CD4-positive, alpha-beta T cell treated with Interferon alpha-2 for 1 hour (primary cell): ENCODE measurements at regions not wholly inside any gene's neighbourhood (a gene's known extent, or its start where the extent isn't known, plus 50 kb on each side); places are given as distances from the start of the nearest gene placed in this dataset.

Experiments
- DNase-seq, 2 donors: peaks; one replicate each; pipeline ENCODE4 v3.0.0-alpha.2; 2020 to 2022

DNA sequence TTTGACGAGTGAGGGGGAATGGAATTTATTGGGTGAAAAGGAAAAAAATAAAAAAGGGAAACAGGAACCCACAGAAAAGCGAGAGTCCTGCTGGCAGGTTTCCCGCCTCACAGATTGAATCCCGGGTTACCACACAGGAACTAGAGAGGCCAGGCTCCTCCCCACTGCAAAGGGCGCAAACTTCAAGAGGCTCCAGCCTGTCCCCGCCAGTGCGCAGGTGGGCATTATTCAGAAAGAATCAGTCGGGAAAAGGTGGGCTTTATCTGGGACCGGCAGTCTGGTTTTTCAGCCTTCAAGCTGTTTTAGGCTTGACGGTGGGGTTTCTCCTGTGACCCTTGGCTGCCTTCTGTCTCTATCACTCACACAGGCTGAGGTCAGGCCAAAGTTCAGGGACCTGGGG, 1496.8 kb downstream of the RPA4 start:
- DNase-seq: no peak

DNA sequence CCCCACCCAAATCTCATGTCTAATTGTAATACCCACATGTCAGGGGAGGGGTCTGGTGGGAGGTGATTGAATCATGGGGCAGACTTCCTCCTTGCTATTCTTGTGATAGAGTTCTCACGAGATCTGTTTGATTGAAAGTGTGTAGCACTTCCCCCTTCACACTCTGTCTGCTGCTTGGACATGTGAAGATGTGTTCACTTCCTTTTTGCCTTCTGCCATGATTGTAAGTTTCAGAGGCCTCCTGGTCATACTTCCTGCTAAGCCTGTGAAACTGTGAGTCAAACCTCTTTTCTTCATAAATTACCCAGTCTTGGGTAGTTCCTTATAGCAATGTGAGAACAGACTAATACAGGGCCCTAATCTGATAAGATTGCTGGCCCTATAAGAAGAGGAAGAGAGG, 1514.8 kb downstream of the RPA4 start:
- no peak for DNase-seq

DNA sequence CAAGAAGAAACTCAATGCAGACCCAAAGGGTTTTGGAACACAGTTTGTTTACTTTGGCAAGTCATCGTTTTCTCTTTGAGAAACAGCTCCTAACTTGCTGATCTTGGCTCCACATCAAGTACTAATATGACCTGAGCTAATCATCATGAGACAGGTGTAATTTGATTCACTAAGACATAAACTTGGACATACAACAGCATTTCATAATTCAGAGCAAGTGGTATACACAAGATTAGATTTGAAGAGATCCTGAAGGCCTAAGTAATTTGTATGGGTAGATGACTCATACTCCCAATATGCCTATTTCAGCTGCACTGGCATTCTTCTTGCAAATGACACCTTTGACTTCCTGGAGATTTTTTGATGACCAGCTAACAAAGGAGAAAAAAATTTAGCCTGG, 1521.7 kb downstream of the RPA4 start:
- DNase-seq: no peak

DNA sequence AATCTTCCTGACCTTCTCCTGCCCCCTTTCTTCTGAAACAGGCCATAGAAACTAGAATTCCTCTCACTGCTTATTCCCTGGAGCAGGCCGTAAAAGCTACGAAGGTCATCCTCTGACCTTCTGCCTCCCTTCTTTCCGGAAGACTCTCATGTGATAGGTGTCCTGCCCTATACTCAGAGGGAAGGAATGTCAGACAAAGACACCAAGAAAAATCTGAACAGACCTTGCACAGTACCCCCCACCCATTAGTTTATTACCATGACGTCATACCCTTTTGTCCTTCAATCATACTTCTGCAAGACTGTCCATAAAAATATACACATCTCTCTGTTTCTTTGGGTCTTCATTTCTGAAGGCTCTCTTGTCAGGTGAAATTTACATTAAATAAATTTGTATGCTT, 1523.9 kb downstream of the RPA4 start:
- no peak for DNase-seq

DNA sequence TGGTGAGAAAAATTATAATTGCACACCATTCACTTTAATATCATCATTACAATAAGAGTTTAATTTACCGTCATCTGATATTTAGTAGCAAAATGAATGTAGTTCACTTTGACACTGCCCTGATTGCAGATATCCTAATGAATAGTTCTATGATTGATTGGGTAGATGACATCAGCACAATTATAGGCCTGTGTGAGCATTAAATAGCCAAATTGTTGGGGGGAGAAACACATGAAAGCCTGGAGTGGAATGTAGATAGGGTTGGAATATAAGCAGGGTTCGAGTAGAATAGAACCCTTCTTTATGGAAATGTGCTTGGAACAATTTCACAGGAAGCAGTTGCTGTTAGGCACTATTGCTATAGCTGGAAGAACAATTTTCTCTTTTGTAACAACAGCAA, 1526.2 kb downstream of the RPA4 start:
- DNase-seq: no peak

DNA sequence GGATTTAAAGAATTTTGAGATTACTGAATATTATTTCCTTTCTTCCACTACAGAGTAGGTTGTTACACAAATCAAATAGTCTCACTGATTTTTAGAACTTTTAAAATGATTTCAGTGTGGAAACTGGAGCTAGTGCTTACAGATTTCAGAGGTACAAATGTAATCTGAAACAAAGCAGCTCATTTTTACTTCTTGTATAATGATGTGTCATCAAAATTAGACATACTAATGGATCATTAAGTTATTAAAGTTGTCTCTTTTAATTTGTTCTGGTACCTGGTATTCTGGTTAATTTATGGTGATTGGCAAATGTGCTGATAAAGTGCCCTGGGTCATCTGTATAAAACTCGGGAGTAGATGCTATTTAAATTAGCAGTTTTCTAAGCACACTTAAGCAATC, 1528.3 kb downstream of the RPA4 start:
- no peak for DNase-seq

DNA sequence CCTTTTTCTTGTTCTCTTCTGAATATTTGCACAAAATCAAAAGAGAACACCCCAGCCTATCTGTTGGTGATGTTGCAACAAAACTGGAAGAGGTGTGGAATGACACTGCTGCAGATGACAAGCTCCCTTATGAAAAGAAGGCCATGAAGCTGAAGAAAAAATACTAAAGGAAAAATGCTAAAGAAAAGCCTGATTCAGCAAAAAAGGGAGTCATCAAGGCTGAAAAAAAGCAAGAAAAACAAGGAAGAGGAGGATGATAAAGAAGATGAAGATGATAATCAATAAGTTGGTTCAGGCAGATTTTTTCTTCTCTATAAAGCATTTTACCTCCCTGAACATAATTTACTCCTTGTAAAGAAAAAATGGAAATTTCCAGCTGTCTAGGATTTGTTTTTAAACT, 1538.8 kb downstream of the RPA4 start:
- DNase-seq: no peak

DNA sequence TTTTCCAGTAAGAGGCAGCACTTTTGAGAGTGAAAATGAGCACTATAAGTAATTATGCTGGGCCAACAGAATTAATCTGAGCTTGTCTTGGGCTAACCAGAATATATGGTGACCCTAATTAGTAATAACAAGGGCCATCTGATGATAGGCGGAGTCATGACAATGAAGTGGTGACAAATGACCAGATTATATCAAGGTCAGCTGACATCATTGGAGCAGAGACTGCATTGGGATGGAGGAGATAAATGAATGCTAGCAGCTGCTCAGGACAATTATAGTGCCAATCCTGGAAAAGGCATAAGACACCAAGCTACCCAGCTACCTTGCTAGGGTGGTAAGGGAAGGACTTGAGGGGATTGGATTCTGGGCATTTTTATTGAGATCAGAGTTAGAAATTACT, 1548.7 kb downstream of the RPA4 start:
- DNase-seq: no peak

DNA sequence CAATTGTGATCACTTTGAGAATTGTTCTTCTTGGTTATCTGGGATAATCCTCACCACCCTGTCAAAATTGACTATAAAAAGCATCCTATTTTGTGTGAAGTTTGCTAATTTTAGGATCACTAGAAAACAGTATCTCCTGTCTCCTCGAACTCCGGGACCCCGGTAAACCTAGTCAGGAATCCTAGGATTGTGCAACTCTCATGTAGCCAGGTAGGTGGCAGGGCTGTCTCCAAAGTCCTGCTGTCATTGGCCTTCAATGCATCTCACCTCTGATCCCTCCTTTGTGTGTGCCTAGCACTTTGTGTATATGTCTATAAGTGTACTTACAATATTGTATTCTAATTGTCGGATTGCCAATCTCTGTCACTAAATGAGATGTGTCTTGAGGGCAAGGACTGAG, 1564.8 kb downstream of the RPA4 start:
- no peak for DNase-seq

DNA sequence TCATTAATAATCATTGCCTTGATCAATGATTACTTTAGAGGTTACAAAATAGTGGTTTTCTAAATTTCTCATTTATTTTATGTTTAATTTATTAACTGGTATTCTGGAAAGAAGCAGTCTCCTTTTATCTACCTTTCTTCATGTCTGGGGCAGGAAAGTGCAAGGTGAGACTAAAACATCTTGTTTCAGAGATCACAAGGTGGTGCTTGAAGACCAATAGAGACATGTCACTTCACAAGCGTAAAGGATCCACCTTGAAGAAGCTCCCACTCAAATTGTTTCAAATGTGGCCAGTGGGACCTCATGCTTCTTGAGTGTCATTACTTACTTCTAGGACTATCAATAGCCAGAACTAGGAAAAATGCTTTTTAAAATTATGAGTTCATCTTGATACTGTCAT, 1568.7 kb downstream of the RPA4 start:
- no peak for DNase-seq

DNA sequence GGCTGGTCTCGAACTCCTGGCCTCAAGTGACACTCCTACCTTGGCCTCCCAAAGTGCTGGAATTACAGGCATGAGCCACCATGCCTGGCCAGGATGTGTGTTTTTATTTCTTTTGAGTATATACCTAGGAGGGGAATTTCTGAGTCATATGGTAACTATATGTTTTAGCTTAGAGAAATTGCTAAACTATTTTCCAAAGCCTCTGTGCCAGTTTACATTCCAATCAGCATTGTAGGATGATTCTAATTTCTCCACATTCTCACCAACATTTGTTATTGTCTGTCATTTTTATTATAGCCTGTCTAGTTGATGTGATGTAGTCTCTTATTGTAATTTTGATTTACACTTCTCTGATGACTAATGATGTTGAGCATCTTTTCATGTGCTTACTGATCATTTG, 1576.0 kb downstream of the RPA4 start:
- DNase-seq: no peak

DNA sequence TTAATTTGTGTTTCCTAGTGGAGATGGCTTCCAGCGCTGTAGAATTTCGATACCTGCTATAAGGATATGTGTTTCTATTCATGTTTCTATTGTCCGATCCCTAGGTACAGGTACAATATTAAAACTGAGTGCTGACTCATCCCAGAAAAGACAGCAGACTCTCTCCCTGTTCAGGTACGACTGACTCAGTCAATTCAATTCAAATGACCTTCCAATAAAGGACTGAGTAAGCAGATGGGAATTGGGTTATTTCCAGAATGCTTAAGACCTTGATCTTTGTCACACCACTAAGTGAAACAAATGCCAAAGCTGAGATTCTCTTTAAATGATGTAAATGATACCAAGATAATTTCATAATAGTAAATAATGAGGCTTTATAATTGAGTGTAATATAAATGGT, 1596.9 kb downstream of the RPA4 start:
- no peak for DNase-seq

DNA sequence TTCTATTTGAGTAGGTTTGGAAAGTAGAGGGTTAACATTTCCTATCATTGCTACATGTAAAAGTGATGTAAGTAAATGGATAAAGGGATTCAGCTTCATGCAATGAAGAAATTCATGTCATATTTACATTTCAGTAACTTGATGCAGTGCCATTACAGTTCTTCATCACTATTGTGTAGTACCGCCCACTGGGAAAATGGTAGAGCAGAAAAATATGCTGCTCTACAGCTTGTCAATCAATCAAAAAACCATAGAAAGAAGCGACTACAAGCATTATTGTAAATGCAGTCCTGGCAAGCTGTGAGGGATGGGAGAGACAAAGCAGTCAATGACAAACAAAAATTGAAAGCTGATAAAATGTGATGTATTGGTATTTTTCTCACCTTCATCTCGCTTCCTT, 1597.9 kb downstream of the RPA4 start:
- DNase-seq: no peak

DNA sequence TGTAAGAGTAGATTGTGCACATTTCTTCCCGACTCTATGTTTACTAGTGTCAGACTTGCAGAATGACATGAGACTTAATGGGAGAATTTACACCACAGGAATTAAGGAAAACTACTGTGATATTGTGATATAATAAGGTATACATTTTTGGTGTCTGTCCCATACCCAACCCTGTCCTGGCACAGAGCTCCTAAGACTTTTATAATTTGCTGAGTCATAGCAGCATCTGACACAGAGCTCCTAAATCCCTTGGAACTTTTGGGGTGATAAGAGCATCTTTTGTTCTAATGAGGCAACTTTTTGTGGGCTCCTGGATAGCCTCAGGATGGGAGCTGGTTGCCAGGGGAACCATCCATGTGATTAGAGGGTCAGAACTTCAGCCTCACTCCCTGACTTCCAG, 1607.0 kb downstream of the RPA4 start:
- no peak for DNase-seq

DNA sequence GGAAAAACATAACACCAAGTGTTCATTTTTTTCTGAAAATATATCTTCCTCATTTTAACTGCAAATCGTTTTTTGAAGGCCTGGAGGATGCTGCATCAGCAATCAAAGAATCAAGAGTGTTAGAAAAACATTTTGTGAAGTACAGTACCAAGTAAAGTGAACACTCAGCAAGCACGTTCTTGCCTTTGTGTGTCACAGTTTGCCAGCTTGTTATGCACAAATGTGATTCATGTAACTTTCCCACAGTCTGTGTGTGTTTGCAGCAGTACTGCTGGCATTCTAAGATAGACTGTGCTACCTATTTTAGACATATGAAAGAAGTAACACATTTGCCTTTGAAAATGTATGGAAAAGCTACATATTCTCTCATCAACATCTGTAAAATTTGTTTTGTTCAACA, 1617.7 kb downstream of the RPA4 start:
- no peak for DNase-seq

DNA sequence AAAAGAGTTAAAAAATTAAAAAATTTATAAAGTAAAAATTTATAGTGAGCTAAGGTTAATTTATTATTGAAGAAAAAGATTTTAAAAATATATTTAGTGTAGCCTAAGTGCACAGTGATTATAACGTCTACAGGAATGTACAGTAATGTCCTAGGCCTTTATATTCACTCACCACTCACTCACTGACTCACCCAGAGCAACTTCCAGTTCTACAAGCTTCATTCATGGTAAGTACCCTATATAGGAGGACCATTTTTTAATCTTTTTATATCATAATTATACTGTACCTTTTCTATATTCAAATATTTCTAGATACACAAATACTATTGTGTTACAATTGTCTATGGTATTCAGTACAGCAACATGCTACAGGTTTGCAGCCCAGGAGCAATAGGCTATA, 1623.2 kb downstream of the RPA4 start:
- no peak for DNase-seq

DNA sequence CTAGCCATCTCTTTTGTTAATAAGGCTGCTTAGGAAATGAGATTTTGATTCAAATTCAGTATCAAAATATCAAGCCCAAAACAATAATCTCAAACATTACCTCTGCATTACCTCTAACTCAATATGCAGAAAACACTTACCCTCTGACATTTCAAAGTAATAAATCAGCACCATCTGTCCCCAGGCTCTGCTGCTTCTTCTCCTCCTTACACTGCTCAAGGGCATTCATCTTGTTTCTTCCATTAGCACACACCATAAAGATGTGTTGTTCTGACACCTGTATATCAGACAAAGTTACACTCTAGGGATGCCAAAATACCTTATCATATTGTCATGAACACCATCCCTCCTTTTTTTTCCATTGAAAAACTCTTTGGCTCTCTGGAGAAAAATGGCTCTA, 1630.3 kb downstream of the RPA4 start:
- no peak for DNase-seq

DNA sequence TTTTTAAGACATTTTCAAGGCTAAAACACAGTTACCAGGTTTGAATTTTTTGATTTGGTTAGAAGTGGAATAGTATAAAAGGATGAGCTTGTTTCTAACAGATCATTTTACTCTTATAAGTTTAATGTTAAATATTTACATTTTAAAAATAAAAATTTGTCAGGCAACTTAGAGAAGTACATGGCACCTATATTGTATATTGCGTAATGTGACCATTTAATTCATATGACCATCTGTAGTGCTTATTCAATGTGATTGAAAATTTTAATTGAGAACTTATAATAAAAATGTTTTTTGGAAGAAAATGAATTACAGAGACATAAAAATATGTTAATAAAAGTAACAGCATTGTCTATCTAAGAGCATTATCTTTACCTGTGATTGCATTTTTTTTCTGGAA, 1632.4 kb downstream of the RPA4 start:
- no peak for DNase-seq

DNA sequence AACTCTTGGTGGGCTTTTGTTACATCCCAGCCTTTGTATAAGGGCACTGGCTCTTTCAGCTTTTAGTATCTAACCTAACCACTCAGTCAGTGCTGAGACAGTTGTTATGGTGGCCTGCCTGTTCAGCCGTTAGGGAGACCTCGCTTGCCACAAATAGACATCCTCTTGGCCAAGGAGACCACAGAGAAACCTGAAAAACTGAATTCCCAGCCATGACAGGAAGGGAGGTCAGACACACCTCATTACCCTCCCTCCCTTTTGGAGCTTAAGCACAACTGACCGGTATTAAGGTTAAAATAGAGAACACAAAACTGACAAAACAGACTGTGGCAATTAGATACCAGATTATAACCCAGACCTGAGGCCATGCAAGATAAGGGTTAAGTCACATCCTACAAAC, 1639.3 kb downstream of the RPA4 start:
- no peak for DNase-seq

DNA sequence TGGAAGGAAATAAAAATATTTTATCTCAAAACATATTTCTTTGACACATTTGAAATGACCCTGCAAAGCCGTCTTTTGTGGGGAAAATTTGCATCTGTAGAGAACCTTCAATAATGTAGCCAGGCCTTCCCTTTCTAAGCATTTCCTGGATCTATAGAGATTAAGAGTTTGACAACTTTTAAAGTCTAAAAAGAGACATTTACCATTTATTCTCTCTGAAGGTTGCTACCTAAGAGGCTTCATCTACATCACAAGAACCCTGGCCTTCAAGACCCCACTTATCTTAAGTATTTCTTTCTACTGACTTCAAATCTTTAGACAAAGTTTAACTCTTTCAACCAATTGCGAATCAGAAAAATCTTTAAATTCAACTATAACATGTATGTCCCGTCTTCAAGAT, 1639.8 kb downstream of the RPA4 start:
- DNase-seq: no peak

DNA sequence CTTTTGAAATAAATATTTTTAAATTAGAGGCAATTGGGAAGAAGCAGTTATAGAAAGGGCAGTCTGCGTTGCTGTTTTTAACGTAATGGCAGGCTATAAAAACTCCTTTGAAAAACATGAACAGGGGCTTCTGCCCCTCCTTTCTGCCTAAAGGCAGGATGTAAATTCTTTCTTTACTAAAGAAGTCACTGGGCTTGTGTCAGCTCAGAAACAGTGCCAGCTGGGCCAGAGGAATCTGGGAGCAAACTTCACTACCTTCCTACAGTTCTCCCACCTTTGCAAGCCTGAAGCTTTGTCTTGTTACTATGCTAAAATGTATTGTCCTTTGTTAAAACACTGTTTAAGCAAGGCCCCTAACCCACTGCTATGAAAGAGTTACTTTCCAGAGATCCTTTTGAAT, 1664.8 kb downstream of the RPA4 start:
- no peak for DNase-seq

DNA sequence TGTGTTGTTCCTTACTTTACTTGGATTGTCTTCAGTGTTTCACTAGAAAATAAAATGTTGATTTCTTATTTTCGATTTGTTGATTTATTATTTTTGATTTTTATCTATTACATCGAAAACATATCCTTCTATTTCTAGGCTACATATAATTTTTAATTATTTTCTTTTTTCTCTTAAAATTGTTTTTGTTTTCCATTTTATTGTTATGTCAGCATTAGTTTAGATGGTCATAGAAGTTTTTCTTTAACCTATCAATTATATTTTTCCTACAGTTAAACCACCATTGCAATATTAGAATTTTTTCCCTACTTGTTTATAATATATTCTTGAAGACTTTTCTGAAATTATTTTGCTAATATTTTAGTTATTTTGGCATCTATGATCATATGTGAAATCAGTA, 1685.1 kb downstream of the RPA4 start:
- no peak for DNase-seq

DNA sequence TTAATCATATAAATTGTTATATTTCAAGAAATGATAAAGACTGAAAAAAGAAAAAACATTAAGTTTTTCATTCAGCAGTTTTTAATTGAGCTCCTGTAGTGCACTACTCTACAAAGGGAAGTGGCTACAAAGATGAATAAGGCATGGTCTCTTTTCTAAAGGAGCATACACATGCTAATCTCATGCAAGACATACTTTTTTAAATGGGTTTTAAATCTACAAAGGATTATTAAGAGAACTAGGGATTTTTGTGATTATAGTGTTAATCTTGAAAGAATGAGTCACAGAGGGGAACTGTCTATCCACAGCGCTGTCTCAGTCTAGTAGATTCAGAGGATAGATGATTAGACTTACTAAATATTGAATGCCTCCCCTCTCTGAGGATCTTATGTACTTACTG, 1722.2 kb downstream of the RPA4 start:
- no peak for DNase-seq

DNA sequence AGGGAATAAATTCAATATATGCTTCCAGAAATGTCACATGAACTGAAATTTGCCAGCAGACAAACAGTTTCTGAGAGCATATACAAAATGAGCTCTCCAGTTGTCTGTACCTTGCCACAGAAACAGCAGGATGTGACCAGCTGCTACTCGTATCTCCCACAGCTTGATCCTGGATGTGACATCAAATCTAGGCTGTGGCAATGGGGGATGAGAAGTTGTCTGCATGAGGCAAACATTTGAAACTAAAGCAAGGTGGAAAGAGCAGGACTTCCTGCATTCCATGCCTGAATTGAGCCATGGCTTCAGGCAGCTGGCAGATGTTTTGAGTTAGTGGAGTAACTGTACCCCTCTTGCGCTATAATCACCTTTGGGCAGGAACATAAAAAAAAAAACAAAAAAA, 1724.0 kb downstream of the RPA4 start:
- no peak for DNase-seq

DNA sequence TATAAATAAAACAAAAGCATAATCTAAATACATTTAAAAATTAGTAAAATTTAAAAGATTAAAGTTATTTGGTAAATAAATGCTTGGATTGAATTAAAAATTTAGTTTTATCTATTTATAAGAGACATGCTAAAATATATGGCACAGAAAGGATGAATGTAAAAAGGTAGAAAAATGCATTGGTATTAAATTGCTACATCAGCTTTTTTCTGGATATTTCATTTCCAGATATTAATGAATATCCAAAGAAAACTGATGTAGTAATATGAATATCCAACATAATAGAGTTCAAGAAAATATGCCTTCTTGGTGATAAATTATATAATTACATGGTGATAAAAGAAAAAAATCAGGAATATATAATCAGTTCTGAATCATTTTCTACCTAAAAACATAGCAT, 1743.9 kb downstream of the RPA4 start:
- DNase-seq: no peak

DNA sequence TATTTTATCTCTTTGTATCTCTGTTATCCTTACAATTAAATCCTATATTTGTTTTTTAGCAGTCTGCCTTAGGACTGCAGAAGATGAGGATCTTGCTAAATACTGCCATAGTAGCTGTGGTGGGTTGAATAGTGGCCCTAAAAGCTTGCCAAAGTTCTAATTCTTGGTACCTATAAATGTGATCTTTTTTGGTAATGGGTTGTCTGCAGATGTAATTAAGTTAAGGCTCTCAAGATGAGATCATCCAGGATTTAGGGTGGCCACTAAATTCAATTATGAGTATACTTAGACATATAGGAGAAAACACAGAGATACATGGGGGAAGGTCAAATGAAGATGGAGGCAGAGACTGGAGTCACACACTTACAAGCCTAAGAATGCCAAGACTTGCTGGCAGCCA, 1753.7 kb downstream of the RPA4 start:
- DNase-seq: no peak

DNA sequence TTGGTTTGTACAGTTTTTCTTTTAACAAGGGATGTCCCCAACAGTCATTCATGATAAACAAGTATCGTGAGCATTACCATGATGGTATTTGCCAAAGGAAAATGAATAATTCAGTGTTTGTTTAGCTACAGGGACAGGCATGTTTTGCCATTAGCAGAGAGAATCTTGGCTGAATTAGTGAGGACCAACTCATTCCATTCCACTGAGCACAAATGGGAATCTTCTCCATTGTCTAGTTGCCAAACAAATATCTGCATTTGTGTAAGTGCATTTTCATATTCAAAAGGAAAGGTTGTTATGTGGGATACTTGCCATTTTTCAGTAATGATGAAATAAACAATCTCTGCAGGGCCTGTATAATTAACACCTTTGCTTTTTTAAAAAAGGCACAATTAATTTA, 1762.6 kb downstream of the RPA4 start:
- no peak for DNase-seq
